NOMO-1 treated with dmso at 0.1 percent for 144 hours (cell line): ENCODE measurements at regions not wholly inside any gene's neighbourhood (a gene's known extent, or its start where the extent isn't known, plus 50 kb on each side); places are given as distances from the start of the nearest gene placed in this dataset.

Source experiments
- DNase-seq: peaks from one replicate; lab custom pipeline; 2025; ENCODE audit not compliant: unreplicated experiment; lab: John Stamatoyannopoulos, UW

GRCh38 chr13:82848766-82849165 is 1033.5 kb downstream of the SLITRK1 start:
- DNase-seq = no peak

DNA sequence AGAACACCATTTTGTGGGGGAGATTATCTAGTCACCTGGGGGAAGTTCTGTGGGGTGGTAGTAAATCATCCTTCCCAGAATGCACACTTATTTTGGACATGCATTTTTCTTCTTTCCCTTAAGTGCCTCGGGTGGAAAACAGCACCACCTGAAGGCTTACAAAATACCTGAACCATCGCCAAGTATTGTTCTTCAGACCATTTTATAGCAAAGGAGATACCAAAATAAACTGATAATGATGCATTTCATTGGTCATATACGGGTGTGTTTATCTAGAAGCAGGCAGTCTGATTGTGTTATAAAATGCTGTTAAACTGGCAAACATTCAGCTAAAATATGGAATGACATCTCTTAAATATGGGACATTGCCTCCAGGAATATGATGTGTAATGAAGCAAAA is 1034.7 kb downstream of the SLITRK1 start:
- DNase-seq = no peak

DNA sequence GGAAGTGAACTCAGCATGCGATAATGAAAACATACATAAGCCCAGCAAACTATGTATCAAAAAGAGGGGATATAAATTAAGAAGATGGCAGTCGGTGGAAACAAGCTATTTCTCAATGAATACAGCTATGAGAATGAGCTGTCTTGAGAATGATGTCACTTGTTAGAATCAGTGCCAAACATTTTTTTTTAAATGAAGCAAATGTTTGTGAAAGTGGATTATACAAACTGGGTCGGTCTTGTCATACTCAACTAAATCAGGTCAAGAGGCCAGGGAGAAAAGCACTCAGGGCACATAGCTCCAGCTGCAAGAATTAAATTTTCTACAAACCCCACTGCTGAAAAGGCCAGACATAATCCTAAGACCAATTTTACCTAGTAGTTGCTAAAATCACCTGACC is 1048.4 kb downstream of the SLITRK1 start:
- no peak for DNase-seq

GRCh38 chr13:82829040-82829439 is 1053.2 kb downstream of the SLITRK1 start:
- DNase-seq = no peak

- DNase-seq = no peak
Observed at GRCh38 chr13:82827724-82828123, 1054.5 kb downstream of the SLITRK1 start.

GRCh38 chr13:82822935-82823334 is 1059.3 kb downstream of the SLITRK1 start:
- DNase-seq = no peak

DNA sequence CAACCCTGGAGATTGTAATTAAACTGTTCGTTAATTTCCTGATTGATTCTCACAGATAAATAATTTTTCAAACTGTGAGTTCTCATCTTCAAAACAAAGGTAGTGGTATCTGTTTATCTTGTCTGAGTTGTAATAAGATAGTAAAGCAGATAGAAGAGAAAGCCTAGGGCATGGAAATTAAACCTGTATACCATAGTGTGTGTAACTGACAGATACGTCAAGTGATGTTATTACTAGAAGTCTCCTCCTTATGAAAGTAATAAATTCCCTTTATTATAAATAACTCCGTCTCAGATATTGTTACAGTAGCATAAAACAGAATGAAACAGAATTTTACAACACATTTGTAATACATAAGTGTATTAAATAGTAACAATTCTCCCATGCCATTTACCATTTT is 1065.1 kb downstream of the SLITRK1 start:
- DNase-seq = no peak

DNA sequence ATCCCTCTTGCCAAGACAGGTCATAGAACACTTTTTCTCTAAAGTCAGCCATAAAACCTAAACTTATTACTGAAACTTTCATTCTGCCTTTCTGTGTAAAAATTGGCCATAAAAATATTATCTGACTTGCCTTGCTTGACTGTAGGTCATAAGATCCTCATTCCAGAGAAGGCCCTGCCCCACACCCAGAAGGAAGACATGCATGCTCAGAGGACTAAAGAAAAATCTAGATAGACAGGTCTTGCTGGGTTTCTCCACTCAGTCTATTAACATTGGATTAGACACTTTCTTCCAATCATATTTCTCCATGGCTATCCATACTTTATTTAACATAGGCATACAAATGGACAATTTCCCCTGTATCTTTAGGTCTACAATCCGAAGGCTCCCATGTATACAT is 1066.5 kb downstream of the SLITRK1 start:
- no peak for DNase-seq

DNA sequence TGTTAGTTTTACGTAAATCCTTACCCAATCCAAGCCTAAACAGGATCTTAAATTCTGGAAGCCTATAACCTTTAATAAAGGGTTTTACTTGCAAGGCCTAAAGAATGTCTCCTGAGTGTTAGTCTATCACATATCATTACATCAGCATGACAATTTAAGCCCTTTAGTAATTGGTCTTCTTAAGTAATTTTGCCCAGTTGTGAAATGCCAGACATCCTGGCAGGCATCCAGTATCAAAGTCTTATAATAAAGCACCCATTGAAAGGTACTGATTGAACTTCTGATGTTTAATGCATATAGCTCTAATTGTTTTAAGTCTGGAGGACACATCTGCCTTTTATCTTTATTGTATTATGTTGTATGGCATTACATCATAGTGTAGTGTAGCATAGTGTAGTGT is 1078.9 kb downstream of the SLITRK1 start:
- no peak for DNase-seq

GRCh38 chr13:82802528-82802927 is 1079.7 kb downstream of the SLITRK1 start:
- no peak for DNase-seq

- DNase-seq = no peak
Observed at GRCh38 chr13:82800391-82800790, 1081.9 kb downstream of the SLITRK1 start.

GRCh38 chr13:82797876-82798275 is 1084.4 kb downstream of the SLITRK1 start:
- no peak for DNase-seq

GRCh38 chr13:82791035-82791434 is 1091.2 kb downstream of the SLITRK1 start:
- no peak for DNase-seq

- DNase-seq = no peak
Observed at GRCh38 chr13:82772816-82773215, 1109.5 kb downstream of the SLITRK1 start.

DNA sequence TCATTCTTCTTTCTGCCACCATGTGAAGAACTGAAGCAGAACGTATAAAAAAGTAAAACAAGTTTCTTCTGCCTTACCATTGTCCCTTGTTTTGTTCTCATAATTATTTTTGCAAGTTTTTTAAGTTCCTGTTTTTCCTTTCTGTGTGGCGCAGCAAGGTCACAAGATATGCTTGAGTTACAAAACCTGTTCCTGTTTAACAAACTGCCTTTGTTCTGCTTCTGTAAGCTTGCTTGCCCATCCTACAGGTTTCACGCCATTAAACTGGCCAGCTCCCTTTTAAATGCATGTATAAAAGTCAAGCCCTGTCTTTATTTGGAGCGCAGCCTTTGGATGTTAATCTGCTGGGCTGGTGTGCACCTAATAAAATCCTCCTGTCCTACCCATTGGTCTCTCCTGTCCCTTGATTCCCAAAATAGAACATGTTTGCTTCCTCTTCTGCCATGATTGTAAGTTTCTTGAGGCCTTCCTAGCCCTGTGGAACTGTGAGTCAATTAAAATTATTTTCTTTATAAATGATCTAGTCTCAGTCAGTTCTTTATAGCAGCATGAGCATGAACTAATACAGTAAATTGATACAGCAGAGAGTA is 1115.4 kb downstream of the SLITRK1 start:
- DNase-seq = peak; percentile 59

GRCh38 chr13:82758044-82758443 is 1124.2 kb downstream of the SLITRK1 start:
- no peak for DNase-seq

DNA sequence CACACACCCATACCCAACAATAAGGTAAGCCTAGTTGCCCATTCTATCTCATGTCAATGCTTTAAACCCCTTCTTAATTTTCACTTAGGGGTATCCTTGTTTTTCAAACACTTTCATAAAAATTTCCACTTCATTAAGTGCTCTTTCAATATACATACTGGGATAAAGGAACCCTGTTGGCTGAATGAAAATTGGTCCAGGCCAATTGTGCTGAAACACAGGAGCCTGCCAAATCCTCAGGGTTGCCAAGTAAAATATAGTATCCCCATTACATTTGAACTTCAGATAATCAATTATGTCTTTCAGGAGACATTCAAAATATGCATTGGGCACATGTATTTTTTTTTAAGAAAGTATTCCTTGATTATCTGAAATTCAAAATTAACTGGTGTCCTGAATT is 1131.1 kb downstream of the SLITRK1 start:
- no peak for DNase-seq

DNA sequence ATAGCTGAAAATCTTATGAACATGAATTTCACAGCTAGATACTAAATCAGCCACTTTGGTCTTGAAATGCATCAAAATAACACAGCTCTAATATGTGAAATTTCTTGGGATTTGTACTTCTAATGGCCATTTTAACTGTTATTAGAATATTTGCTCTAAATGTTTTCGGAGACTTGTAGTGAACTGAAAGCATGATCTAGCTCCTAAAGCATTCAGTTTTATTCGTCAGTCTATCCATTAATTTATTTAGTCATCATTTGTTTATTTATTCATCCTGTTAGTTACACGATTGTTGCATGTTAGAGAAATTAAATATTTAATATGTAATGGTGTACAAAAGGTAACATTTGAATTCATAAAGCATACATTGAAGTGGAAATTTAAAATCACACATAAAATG is 1132.7 kb downstream of the SLITRK1 start:
- no peak for DNase-seq

DNA sequence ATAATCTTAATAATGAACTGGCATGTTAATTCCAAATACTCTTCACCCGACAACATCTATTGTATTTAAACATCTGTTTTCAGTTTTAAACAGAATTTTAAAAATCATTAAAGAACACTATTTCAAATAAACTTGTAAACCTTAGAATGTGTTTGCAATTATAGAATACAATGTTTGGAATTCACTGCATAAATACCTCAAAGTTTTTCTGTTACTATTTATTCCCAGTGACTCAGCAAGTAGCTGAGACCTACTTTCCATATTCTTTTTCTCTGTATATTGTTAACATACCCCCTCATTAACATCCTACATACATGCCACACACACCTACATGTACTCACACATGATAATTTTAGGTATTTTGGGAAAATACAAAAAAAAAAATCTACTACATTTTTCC is 1134.3 kb downstream of the SLITRK1 start:
- DNase-seq = no peak

DNA sequence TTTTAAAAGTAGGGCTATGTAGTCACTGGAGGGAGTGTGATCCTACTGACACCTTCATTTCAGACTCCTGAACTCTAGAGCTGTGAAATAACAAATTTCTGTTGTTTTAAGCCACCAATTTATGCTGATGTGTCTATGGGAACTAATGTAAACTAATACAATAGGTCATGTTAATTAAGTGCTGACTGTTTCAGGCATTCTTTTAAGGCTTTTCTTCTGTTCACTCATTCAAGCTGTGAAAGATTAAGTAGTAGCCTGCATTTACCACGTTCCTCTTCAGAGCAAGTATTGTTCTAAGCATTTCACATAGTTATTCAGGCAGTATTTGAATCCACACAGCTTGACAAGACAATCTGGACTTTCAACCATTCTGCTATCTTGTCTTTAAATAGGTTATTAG is 1135.0 kb downstream of the SLITRK1 start:
- DNase-seq = no peak

- no peak for DNase-seq
Observed at GRCh38 chr13:82740442-82740841, 1141.8 kb downstream of the SLITRK1 start.

- DNase-seq = no peak
Observed at GRCh38 chr13:82739881-82740280, 1142.4 kb downstream of the SLITRK1 start.

- DNase-seq = no peak
Observed at GRCh38 chr13:82729401-82729800, 1152.9 kb downstream of the SLITRK1 start.

GRCh38 chr13:82720986-82721385 is 1161.3 kb downstream of the SLITRK1 start:
- no peak for DNase-seq
